CD14-positive monocyte (primary cell): ENCODE measurements at regions not wholly inside any gene's neighbourhood (a gene's known extent, or its start where the extent isn't known, plus 50 kb on each side); places are given as distances from the start of the nearest gene placed in this dataset.

Experiments
- DNase-seq, 3 donors: peaks; one replicate each; pipeline ENCODE4 v3.0.0-alpha.2; 2011 to 2022
- H2AFZ ChIP-seq: 2 replicates; pipeline ENCODE4 v1.6.0; 2012; ENCODE audit warnings: mild to moderate bottlenecking, low read depth, low read length, inconsistent platforms; ENCODE audit not compliant: insufficient read depth, poor library complexity, severe bottlenecking
- H3K27ac ChIP-seq, 2 donors: 1 replicate in 1 of 2; 2 replicates in 1 of 2; pipeline ENCODE4 v1.5.1; 2012 to 2013; ENCODE audit warnings: low read length in 2 of 2, control low read depth in 1 of 2, inconsistent platforms in 1 of 2, low read depth in 1 of 2, mild to moderate bottlenecking in 1 of 2
- H3K27me3 ChIP-seq, 2 donors: one replicate each; pipeline versions ENCODE4 v1.6.0 to v1.6.1; 2011 to 2013; ENCODE audit warnings: low read length in 2 of 2; ENCODE audit not compliant: control insufficient read depth in 2 of 2, insufficient read depth in 2 of 2
- H3K36me3 ChIP-seq, 2 donors: replicated peaks in 1 of 2; 1 replicate in 1 of 2; 2 replicates in 1 of 2; pipeline versions ENCODE4 v1.5.1 to v1.6.1; 2012 to 2013; ENCODE audit warnings: low read length in 2 of 2, control low read depth in 1 of 2, inconsistent platforms in 1 of 2, mild to moderate bottlenecking in 1 of 2; ENCODE audit not compliant: insufficient read depth in 2 of 2, control insufficient read depth in 1 of 2
- H3K4me1 ChIP-seq, 2 donors: 1 replicate in 1 of 2; 2 replicates in 1 of 2; pipeline versions ENCODE4 v1.5.1 to v1.6.1; 2012 to 2013; ENCODE audit warnings: low read length in 2 of 2, control low read depth in 1 of 2, inconsistent platforms in 1 of 2, mild to moderate bottlenecking in 1 of 2, moderate library complexity in 1 of 2; ENCODE audit not compliant: insufficient read depth in 2 of 2, control insufficient read depth in 1 of 2
- H3K4me2 ChIP-seq: replicated peaks from 2 replicates; pipeline ENCODE3; 2012; ENCODE audit warnings: low read length, moderate library complexity, mild to moderate bottlenecking; ENCODE audit not compliant: poor library complexity, severe bottlenecking; ENCODE audit errors: extremely low read depth
- H3K4me3 ChIP-seq, 3 experiments: fragments of 200-600 bp in 1 of 3; sonication (generic) in 1 of 3; replicated peaks in 1 of 3; 1 replicate in 2 of 3; 2 replicates in 1 of 3; pipeline ENCODE4 v1.5.1; 2011 to 2013; ENCODE audit warnings: low read length in 3 of 3, mild to moderate bottlenecking in 3 of 3, control low read depth in 2 of 3, low read depth in 2 of 3, inconsistent platforms in 1 of 3, moderate library complexity in 1 of 3
- H3K79me2 ChIP-seq: 2 replicates; pipeline ENCODE4 v1.6.0; 2012; ENCODE audit warnings: mild to moderate bottlenecking, control low read depth, inconsistent platforms, low read length, moderate library complexity; ENCODE audit not compliant: insufficient read depth
- H3K9ac ChIP-seq: 2 replicates; pipeline ENCODE4 v1.6.0; 2017; ENCODE audit warnings: low read length, mild to moderate bottlenecking; ENCODE audit not compliant: insufficient read depth, poor library complexity, severe bottlenecking
- H3K9me3 ChIP-seq, 2 donors: replicated peaks in 1 of 2; 1 replicate in 1 of 2; 2 replicates in 1 of 2; pipeline versions ENCODE4 v1.5.1 to v1.6.1; 2012 to 2013; ENCODE audit warnings: low read length in 2 of 2, control low read depth in 1 of 2; ENCODE audit not compliant: control insufficient read depth in 1 of 2, insufficient read depth in 1 of 2
- H4K20me1 ChIP-seq: 2 replicates; pipeline ENCODE4 v1.6.0; 2012; ENCODE audit warnings: mild to moderate bottlenecking, low read length, control low read depth, moderate library complexity; ENCODE audit not compliant: insufficient read depth
- H3K27ac Mint-ChIP-seq, 7 donors: one replicate each; pipeline ENCODE4 v1.8.0; 2020; ENCODE audit warnings: mild to moderate bottlenecking in 7 of 7, mixed read lengths in 7 of 7, moderate library complexity in 6 of 7, inconsistent platforms in 2 of 7
- H3K27me3 Mint-ChIP-seq, 3 donors: one replicate each; pipeline ENCODE4 v1.8.0; 2021 to 2022; ENCODE audit warnings: low read depth in 3 of 3, mild to moderate bottlenecking in 3 of 3, mixed read lengths in 3 of 3, moderate library complexity in 3 of 3, inconsistent platforms in 1 of 3
- H3K36me3 Mint-ChIP-seq, 2 donors: one replicate each; pipeline ENCODE4 v1.8.0; 2020; ENCODE audit warnings: mixed read lengths in 2 of 2, inconsistent platforms in 1 of 2, mild to moderate bottlenecking in 1 of 2
- H3K4me1 Mint-ChIP-seq: one replicate; pipeline ENCODE4 v1.8.0; 2020; ENCODE audit warnings: mild to moderate bottlenecking, mixed read lengths
- H3K4me3 Mint-ChIP-seq, 2 donors: one replicate each; pipeline ENCODE4 v1.8.0; 2020; ENCODE audit warnings: mild to moderate bottlenecking in 2 of 2, mixed read lengths in 2 of 2, moderate library complexity in 1 of 2
- H3K9me3 Mint-ChIP-seq, 7 donors: one replicate each; pipeline ENCODE4 v1.8.0; 2020 to 2022; ENCODE audit warnings: mixed read lengths in 7 of 7, mild to moderate bottlenecking in 6 of 7, moderate library complexity in 6 of 7, inconsistent platforms in 2 of 7
- CTCF ChIP-seq: fragments of 200-600 bp; IDR thresholded peaks from one replicate; pipeline ENCODE4 v1.8.0; 2022; ENCODE audit warnings: antibody characterized with exemption, mild to moderate bottlenecking
- WGBS: methylation state at CpG from one replicate; pipeline ENCODE4 v1.1.5; 2013; ENCODE audit warnings: missing lambda C conversion rate; ENCODE audit not compliant: insufficient coverage; 5-methylcytosine and 5-hydroxymethylcytosine counted together
- intact Hi-C, 2 donors: fragments of 100-400 bp; cut with micrococcal nuclease; formaldehyde crosslinking; loops; one replicate each; pipeline versions ENCODE4 v1.15.0 to v1.15.1; 2023

- 100% methylated on average over 2 of the region's 2 CpGs for WGBS
- H3K36me3 Mint-ChIP-seq, result no peaks in the 10 kb centered on the region
Observed at GRCh38 chr2:200203381-200203827, 103.1 kb upstream of the SPATS2L start.

GRCh38 chr2:200208041-200208440 is 98.5 kb upstream of the SPATS2L start:
- no peak for TF ChIP-seq CTCF
- Mint-ChIP-seq H3K27me3 (peaks cover 2 to 3% (median 2%) of the 10 kb centered on the region in 3 donors), H3K36me3 (no peaks in the 10 kb centered on the region), H3K27ac (no peak overlapping the region), H3K4me3 (no peak overlapping the region), H3K4me1 (peaks cover 2% of the 10 kb centered on the region), H3K9me3 (peaks cover 3 to 20% (median 7%) of the 10 kb centered on the region in 7 donors)
- Histone ChIP-seq H2AFZ (no peak overlapping the region), H3K4me2 (no peak overlapping the region), H3K79me2 (no peaks in the 10 kb centered on the region), H3K36me3 (no peaks in the 10 kb centered on the region), H3K27ac (no peak overlapping the region), H3K9ac (no peak overlapping the region), H3K9me3 (peaks cover 0 to 6% of the 10 kb centered on the region in 2 donors), H4K20me1 (no peaks in the 10 kb centered on the region), H3K4me1 (no peaks in the 10 kb centered on the region), H3K27me3 (no peaks in the 10 kb centered on the region), H3K4me3 (no peak overlapping the region)
- no CpG with 5 or more reads among the region's 3 CpGs for WGBS
- intact Hi-C loops, result no loop called here
- DNase-seq, result no peak

More at GRCh38 chr2:200203381-200203827, 103.1 kb upstream of the SPATS2L start:
- Histone ChIP-seq H3K4me2 (no peak overlapping the region), H2AFZ (no peak overlapping the region), H3K4me1 (peaks cover 12 to 19% of the 10 kb centered on the region in 2 donors), H3K27me3 (no peaks in the 10 kb centered on the region), H4K20me1 (no peaks in the 10 kb centered on the region), H3K4me3 (no peak overlapping the region), H3K9ac (no peak overlapping the region), H3K9me3 (no peaks in the 10 kb centered on the region), H3K36me3 (no peaks in the 10 kb centered on the region), H3K79me2 (no peaks in the 10 kb centered on the region), H3K27ac (no peak overlapping the region)
- Mint-ChIP-seq H3K9me3 (peaks cover 0 to 17% (median 3%) of the 10 kb centered on the region in 7 donors), H3K4me1 (peaks cover 22% of the 10 kb centered on the region), H3K4me3 (no peak overlapping the region), H3K27me3 (no peaks in the 10 kb centered on the region), H3K27ac (no peak overlapping the region)
- no peak for TF ChIP-seq CTCF
- intact Hi-C loops, result no loop called here
- DNase-seq, result no peak
